ENCODE measurements at regions not wholly inside any gene's neighbourhood (a gene's known extent, or its start where the extent isn't known, plus 50 kb on each side); places are given as distances from the start of the nearest gene placed in this dataset.

- TF ChIP-seq CTCF (IDR thresholded peaks at IDR 0.05), result no peak
- TF ChIP-seq ZFX (IDR thresholded peaks at IDR 0.05; ENCODE audit: borderline replicate concordance), result no peak
Measured at GRCh38 chr9:16031971-16032370, 479.1 kb downstream of the CCDC171 start.

All from 22Rv1 (cell line).